HFFc6 (cell line): ENCODE measurements at regions not wholly inside any gene's neighbourhood (a gene's known extent, or its start where the extent isn't known, plus 50 kb on each side); places are given as distances from the start of the nearest gene placed in this dataset.

Source experiments
- DNase-seq: peaks from one replicate; pipeline ENCODE4 v3.0.0-alpha.2; 2018
- H3K27ac Mint-ChIP-seq: 2 replicates; pipeline ENCODE4 v1.8.0; 2020; ENCODE audit warnings: mild to moderate bottlenecking, mixed read lengths
- H3K27me3 Mint-ChIP-seq: 2 replicates; pipeline ENCODE4 v1.8.0; 2021; ENCODE audit warnings: mild to moderate bottlenecking, moderate library complexity, mixed read lengths; ENCODE audit not compliant: insufficient read depth
- H3K36me3 Mint-ChIP-seq: 2 replicates; pipeline ENCODE4 v1.8.0; 2021; ENCODE audit warnings: low read depth, mixed read lengths
- H3K4me1 Mint-ChIP-seq: 2 replicates; pipeline ENCODE4 v1.8.0; 2020; ENCODE audit warnings: low read depth, mixed read lengths
- H3K4me3 Mint-ChIP-seq: 2 replicates; pipeline ENCODE4 v1.8.0; 2020; ENCODE audit warnings: mild to moderate bottlenecking, moderate library complexity, mixed read lengths
- H3K9me3 Mint-ChIP-seq: 2 replicates; pipeline ENCODE4 v1.8.0; 2020; ENCODE audit warnings: mild to moderate bottlenecking, mixed read lengths
- TF ChIP-seq, protein P1 (sequence below): fragments of 200-600 bp; sonication (generic); IDR thresholded peaks from 2 replicates; pipeline ENCODE4 v1.5.0; 2021; ENCODE audit warnings: antibody characterized with exemption, mild to moderate bottlenecking

DNA sequence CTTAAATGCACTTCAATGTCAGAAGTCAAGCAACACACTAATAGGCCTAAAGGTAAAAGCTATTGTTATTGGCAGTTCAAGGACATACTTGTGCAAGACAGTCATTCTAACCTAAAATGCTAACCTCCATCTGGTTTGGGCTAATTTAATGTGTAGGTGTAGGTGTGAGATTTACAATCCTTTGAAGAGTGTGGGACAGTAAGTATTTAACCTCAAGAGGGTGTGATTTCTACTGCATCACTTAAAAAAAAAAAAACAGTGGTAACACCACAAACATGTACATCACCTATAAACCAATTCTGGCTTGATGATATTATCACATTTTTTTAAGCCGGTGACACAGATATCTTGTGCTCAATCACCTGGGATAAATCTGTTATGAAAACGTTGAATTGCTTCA lies 127.5 kb upstream of the MEF2C start:
- no peak for DNase-seq
- Mint-ChIP-seq H3K4me1 (no peaks in the 10 kb centered on the region), H3K4me3 (no peak overlapping the region), H3K27me3 (peaks cover 2% of the 10 kb centered on the region; the same call in 1 of the 2 replicates), H3K27ac (no peak overlapping the region), H3K9me3 (no peaks in the 10 kb centered on the region), H3K36me3 (no peaks in the 10 kb centered on the region)
- TF ChIP-seq, protein P1, sequence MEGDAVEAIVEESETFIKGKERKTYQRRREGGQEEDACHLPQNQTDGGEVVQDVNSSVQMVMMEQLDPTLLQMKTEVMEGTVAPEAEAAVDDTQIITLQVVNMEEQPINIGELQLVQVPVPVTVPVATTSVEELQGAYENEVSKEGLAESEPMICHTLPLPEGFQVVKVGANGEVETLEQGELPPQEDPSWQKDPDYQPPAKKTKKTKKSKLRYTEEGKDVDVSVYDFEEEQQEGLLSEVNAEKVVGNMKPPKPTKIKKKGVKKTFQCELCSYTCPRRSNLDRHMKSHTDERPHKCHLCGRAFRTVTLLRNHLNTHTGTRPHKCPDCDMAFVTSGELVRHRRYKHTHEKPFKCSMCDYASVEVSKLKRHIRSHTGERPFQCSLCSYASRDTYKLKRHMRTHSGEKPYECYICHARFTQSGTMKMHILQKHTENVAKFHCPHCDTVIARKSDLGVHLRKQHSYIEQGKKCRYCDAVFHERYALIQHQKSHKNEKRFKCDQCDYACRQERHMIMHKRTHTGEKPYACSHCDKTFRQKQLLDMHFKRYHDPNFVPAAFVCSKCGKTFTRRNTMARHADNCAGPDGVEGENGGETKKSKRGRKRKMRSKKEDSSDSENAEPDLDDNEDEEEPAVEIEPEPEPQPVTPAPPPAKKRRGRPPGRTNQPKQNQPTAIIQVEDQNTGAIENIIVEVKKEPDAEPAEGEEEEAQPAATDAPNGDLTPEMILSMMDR, result no peak

DNA sequence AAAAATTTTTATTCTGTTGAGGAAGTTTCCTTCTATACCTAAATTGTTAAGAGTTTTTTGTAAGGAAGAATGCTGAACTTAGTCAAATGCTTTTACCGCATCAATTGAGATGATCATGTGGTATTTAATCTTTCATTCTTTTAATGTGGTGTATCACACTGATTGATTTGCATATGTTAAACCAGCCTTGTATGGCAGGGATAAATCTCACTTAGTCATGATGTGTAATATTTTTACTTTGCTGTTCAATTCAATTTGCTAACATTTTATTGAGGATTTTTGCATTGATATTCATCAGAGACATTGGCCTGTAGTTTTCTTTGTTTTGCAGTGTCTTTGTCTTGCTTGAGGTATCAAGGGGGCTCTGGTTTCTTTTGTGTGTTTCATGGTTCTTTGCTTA lies 125.3 kb upstream of the MEF2C start:
- no peaks in the 10 kb centered on the region for H3K4me1 Mint-ChIP-seq
- H3K27ac Mint-ChIP-seq, result no peak overlapping the region
- TF ChIP-seq, protein P1, result no peak
- no peaks in the 10 kb centered on the region; the same call in 1 of the 2 replicates for H3K9me3 Mint-ChIP-seq
- H3K27me3 Mint-ChIP-seq, result peaks cover 2% of the 10 kb centered on the region; the same call in 1 of the 2 replicates
- H3K36me3 Mint-ChIP-seq, result no peaks in the 10 kb centered on the region
- H3K4me3 Mint-ChIP-seq, result no peak overlapping the region
- no peak for DNase-seq

DNA sequence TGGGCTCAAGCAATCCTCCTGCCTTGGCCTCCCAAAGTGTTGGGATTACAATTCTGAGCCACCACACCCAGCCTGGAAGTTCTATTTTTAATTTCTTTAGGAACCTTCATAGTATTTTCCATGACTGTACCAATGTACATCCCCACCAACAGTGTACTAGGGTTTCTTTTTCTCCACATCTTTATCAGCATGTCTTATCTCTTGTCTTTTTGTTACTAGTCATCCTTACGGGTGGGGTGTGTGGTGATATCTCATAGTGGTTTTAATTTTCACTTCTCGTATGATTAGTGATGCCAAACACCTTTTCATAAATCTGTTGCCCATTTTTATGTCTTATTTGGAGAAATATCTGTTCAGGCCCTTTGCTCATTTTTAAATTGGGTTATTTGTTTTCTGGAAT lies 123.0 kb upstream of the MEF2C start:
- Mint-ChIP-seq H3K36me3 (no peaks in the 10 kb centered on the region), H3K27me3 (peaks cover 2% of the 10 kb centered on the region; the same call in 1 of the 2 replicates)
- TF ChIP-seq, protein P1, result no peak

DNA sequence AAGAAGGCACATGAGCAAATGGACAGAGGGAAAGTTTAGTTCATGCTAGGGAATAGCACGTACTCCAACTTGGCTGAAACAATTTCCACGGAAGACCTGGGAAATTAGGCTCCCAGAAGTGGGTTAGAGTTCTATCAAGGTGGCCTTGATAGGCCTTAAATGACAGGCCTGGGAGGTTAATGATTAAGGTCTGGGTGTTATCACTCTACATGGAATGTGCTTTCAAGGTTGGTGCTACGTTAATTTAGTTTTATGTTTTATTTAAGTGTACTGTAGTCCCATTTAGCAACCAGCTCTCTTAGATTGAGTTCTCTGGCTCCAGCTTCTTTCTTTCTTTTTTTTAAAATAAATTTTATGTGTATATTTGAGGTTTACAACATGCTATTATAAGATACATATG lies 121.4 kb upstream of the MEF2C start:
- no peak for DNase-seq
- H3K9me3 Mint-ChIP-seq, result peaks cover 9% of the 10 kb centered on the region; the same call in 1 of the 2 replicates

More for the DNA sequence above, 123.0 kb upstream of the MEF2C start:
- Mint-ChIP-seq H3K4me1 (no peaks in the 10 kb centered on the region), H3K4me3 (no peak overlapping the region), H3K27ac (no peak overlapping the region), H3K9me3 (peaks cover 9% of the 10 kb centered on the region; the same call in 1 of the 2 replicates)
- DNase-seq, result no peak

DNA sequence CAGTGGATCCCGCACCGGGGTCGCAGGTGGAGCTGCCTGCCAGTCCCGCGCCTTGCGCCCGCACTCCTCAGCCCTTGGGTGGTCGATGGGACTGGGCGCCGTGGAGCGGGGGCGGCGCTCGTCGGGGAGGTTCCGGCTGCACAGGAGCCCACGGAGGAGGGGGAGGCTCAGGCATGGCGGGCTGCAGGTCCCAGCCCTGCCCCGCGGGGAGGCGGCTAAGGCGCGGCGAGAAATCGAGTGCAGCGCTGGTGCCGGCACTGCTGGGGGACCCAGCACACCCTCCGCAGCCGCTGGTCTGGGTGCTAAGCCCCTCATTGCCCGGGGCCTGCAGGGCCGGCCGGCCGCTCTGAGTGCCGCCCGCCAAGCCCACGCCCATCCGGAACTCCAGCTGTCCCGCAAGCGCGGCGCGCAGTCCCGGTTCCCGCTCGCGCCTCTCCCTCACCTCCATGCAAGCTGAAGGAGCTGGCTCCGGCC lies 120.6 kb upstream of the MEF2C start:
- Mint-ChIP-seq H3K4me3 (no peak overlapping the region), H3K27me3 (no peaks in the 10 kb centered on the region; the same call in 1 of the 2 replicates), H3K27ac (no peak overlapping the region), H3K9me3 (peaks cover 9% of the 10 kb centered on the region; the same call in 1 of the 2 replicates), H3K4me1 (no peaks in the 10 kb centered on the region), H3K36me3 (no peaks in the 10 kb centered on the region)
- no peak for DNase-seq
- TF ChIP-seq, protein P1, result no peak

More for the DNA sequence above, 121.4 kb upstream of the MEF2C start:
- Mint-ChIP-seq H3K36me3 (no peaks in the 10 kb centered on the region), H3K4me3 (no peak overlapping the region), H3K27me3 (no peaks in the 10 kb centered on the region; the same call in 1 of the 2 replicates), H3K4me1 (no peaks in the 10 kb centered on the region), H3K27ac (no peak overlapping the region)
- TF ChIP-seq, protein P1, result no peak
